Body of pancreas (tissue), 4 donors: ENCODE measurements at regions not wholly inside any gene's neighbourhood (a gene's known extent, or its start where the extent isn't known, plus 50 kb on each side); places are given as distances from the start of the nearest gene placed in this dataset.

Source experiments
- ATAC-seq: fragments of 150-250 bp; one replicate; pipeline ENCODE4 v1.9.1; 2016
- DNase-seq, 4 donors: peaks; one replicate each; pipeline ENCODE4 v3.0.0-alpha.2; 2019
- H3K27ac ChIP-seq, 4 donors: fragments of 200-600 bp; sonication (generic); 1 replicate in 3 of 4; 2 replicates in 1 of 4; pipeline versions ENCODE4 v1.5.1 to v1.6.1; 2016 to 2019; ENCODE audit warnings: mild to moderate bottlenecking in 1 of 4, mixed read lengths in 1 of 4, moderate library complexity in 1 of 4
- H3K27me3 ChIP-seq, 2 donors: fragments of 200-600 bp; sonication (generic); one replicate each; pipeline ENCODE4 v1.6.0; 2016; ENCODE audit warnings: mild to moderate bottlenecking in 1 of 2
- H3K36me3 ChIP-seq, 2 donors: fragments of 200-600 bp; sonication (generic); replicated peaks in 1 of 2; 2 replicates each; pipeline ENCODE4 v1.5.1; 2016; ENCODE audit warnings: low read depth in 2 of 2; ENCODE audit not compliant: insufficient read depth in 1 of 2
- H3K4me1 ChIP-seq: fragments of 200-600 bp; sonication (generic); one replicate; pipeline ENCODE4 v1.6.0; 2016
- H3K4me3 ChIP-seq, 2 donors: fragments of 200-600 bp; sonication (generic); 1 replicate in 1 of 2; 2 replicates in 1 of 2; pipeline ENCODE4 v1.5.1; 2016 to 2019
- H3K9me3 ChIP-seq, 3 donors: fragments of 200-600 bp; sonication (generic); 1 replicate in 2 of 3; 2 replicates in 1 of 3; pipeline ENCODE4 v1.5.1; 2016
- CTCF ChIP-seq, 7 experiments: fragments of 450-650 bp in 4 of 7; fragments of 200-600 bp in 3 of 7; sonication (generic) in 3 of 7; IDR thresholded peaks; one replicate each; pipeline ENCODE4 v1.5.1; 2016 to 2019; ENCODE audit warnings: antibody characterized with exemption in 7 of 7
- POLR2A ChIP-seq, 3 donors: fragments of 450-650 bp; IDR thresholded peaks; one replicate each; pipeline ENCODE4 v1.6.1; 2016; ENCODE audit warnings: antibody characterized with exemption in 3 of 3, mild to moderate bottlenecking in 2 of 3
- WGBS, 2 donors: methylation state at CpG; one replicate each; pipeline ENCODE4 v1.1.5; 2017; 5-methylcytosine and 5-hydroxymethylcytosine counted together
- intact Hi-C: fragments of 100-400 bp; cut with DNase I; formaldehyde crosslinking; loops from one replicate; pipeline ENCODE4 v1.15.1; 2023

GRCh38 chr13:85608255-85608829 is 190.9 kb downstream of the SLITRK6 start:
- DNase-seq (no peak), ATAC-seq (no peak)
- no peaks in the 10 kb centered on the region for H3K4me1 ChIP-seq
- no peaks in the 10 kb centered on the region for H3K9me3 ChIP-seq
- WGBS, 2 donors, result 53 to 56% methylated on average over 7 of the region's 7 CpGs
- intact Hi-C loops, result no loop called here
- H3K27me3 ChIP-seq, result no peaks in the 10 kb centered on the region
- no peaks in the 10 kb centered on the region for H3K36me3 ChIP-seq
- TF ChIP-seq CTCF (IDR thresholded peaks at IDR 0.05) (no peak), POLR2A (IDR thresholded peaks at IDR 0.05) (no peak)
- H3K27ac ChIP-seq, result no peak overlapping the region
- H3K4me3 ChIP-seq, result no peak overlapping the region

- Histone ChIP-seq H3K27ac (no peak overlapping the region), H3K9me3 (no peaks in the 10 kb centered on the region), H3K4me1 (no peaks in the 10 kb centered on the region), H3K36me3 (no peaks in the 10 kb centered on the region), H3K27me3 (no peaks in the 10 kb centered on the region), H3K4me3 (no peak overlapping the region)
- no peak for DNase-seq
- TF ChIP-seq CTCF (IDR thresholded peaks at IDR 0.05) (no peak), POLR2A (IDR thresholded peaks at IDR 0.05) (no peak)
- intact Hi-C loops, result no loop called here
- no peak for ATAC-seq
- WGBS, 2 donors, result 47 to 68% methylated on average over 1 of the region's 1 CpG
Measured at GRCh38 chr13:85603735-85604134, 195.5 kb downstream of the SLITRK6 start.

- Histone ChIP-seq H3K36me3 (no peaks in the 10 kb centered on the region), H3K27ac (no peak overlapping the region), H3K27me3 (no peaks in the 10 kb centered on the region), H3K4me1 (no peaks in the 10 kb centered on the region), H3K4me3 (no peak overlapping the region), H3K9me3 (no peaks in the 10 kb centered on the region)
- TF ChIP-seq CTCF (IDR thresholded peaks at IDR 0.05), result no peak
- TF ChIP-seq POLR2A (IDR thresholded peaks at IDR 0.05), result no peak
- no peak for ATAC-seq
- no peak for DNase-seq
- WGBS, 2 donors, result 24 to 34% methylated on average over 2 of the region's 2 CpGs
- intact Hi-C loops, result no loop called here
Measured at GRCh38 chr13:85601526-85601925, 197.7 kb downstream of the SLITRK6 start.

GRCh38 chr13:85597790-85598500 is 201.3 kb downstream of the SLITRK6 start:
- H3K9me3 ChIP-seq, result no peaks in the 10 kb centered on the region
- no peaks in the 10 kb centered on the region for H3K27me3 ChIP-seq
- intact Hi-C loops, result no loop called here
- no peaks in the 10 kb centered on the region for H3K4me1 ChIP-seq
- H3K4me3 ChIP-seq, result no peak overlapping the region
- 64 to 70% methylated on average over 4 of the region's 4 CpGs for WGBS, 2 donors
- no peaks in the 10 kb centered on the region for H3K36me3 ChIP-seq
- TF ChIP-seq POLR2A (IDR thresholded peaks at IDR 0.05), result no peak
- no peak for TF ChIP-seq CTCF (IDR thresholded peaks at IDR 0.05)
- no peak for DNase-seq
- no peak overlapping the region for H3K27ac ChIP-seq
- ATAC-seq, result no peak

- DNase-seq (no peak), ATAC-seq (no peak)
- H3K36me3 ChIP-seq, result no peaks in the 10 kb centered on the region
- H3K27me3 ChIP-seq, result no peaks in the 10 kb centered on the region
- H3K9me3 ChIP-seq, result no peaks in the 10 kb centered on the region
- no peak overlapping the region for H3K27ac ChIP-seq
- WGBS, 2 donors, result 80 to 93% methylated on average over 2 of the region's 2 CpGs
- intact Hi-C loops, result no loop called here
- no peak overlapping the region for H3K4me3 ChIP-seq
- TF ChIP-seq POLR2A (IDR thresholded peaks at IDR 0.05), result no peak
- TF ChIP-seq CTCF (IDR thresholded peaks at IDR 0.05), result no peak
- H3K4me1 ChIP-seq, result no peaks in the 10 kb centered on the region
Measured at GRCh38 chr13:85592211-85592610, 207.0 kb downstream of the SLITRK6 start.
